Fibroblast of skin of abdomen (primary cell): ENCODE measurements at regions not wholly inside any gene's neighbourhood (a gene's known extent, or its start where the extent isn't known, plus 50 kb on each side); places are given as distances from the start of the nearest gene placed in this dataset.

ENCODE experiments used
- DNase-seq: peaks from one replicate; pipeline ENCODE4 v3.0.0-alpha.2; 2013

- no peak for DNase-seq
These were observed 522.6 kb downstream of the ADGRL2 start for GRCh38 chr1:82323144-82323841.

GRCh38 chr1:82321794-82322193, 521.1 kb downstream of the ADGRL2 start:
- peak; percentile 53 for DNase-seq

GRCh38 chr1:82319546-82319945, 518.8 kb downstream of the ADGRL2 start:
- DNase-seq: peak; percentile 58

GRCh38 chr1:82318921-82319320, 518.2 kb downstream of the ADGRL2 start:
- peak; percentile 24 for DNase-seq

GRCh38 chr1:82318265-82318664, 517.5 kb downstream of the ADGRL2 start:
- peak; percentile 37 for DNase-seq

- DNase-seq: peak; percentile 45
These were observed 516.9 kb downstream of the ADGRL2 start for GRCh38 chr1:82317671-82318070.

- DNase-seq: no peak
These were observed 498.9 kb downstream of the ADGRL2 start for GRCh38 chr1:82299656-82300055.

- DNase-seq: no peak
These were observed 498.3 kb downstream of the ADGRL2 start for GRCh38 chr1:82299056-82299455.

- no peak for DNase-seq
These were observed 496.6 kb downstream of the ADGRL2 start for GRCh38 chr1:82297139-82297896.

GRCh38 chr1:82287556-82287955, 486.8 kb downstream of the ADGRL2 start:
- DNase-seq: no peak

GRCh38 chr1:82284213-82284612, 483.5 kb downstream of the ADGRL2 start:
- DNase-seq: peak; percentile 16

- DNase-seq: no peak
These were observed 478.5 kb downstream of the ADGRL2 start for GRCh38 chr1:82279241-82279640.

GRCh38 chr1:82273816-82274215, 473.1 kb downstream of the ADGRL2 start:
- no peak for DNase-seq

- peak; percentile 54 for DNase-seq
These were observed 468.7 kb downstream of the ADGRL2 start for GRCh38 chr1:82269431-82269830.

GRCh38 chr1:82268826-82269225, 468.1 kb downstream of the ADGRL2 start:
- DNase-seq: no peak

GRCh38 chr1:82266351-82266750, 465.6 kb downstream of the ADGRL2 start:
- no peak for DNase-seq

GRCh38 chr1:82265436-82265835, 464.7 kb downstream of the ADGRL2 start:
- DNase-seq: no peak

- no peak for DNase-seq
These were observed 464.1 kb downstream of the ADGRL2 start for GRCh38 chr1:82264802-82265201.

- DNase-seq: no peak
These were observed 462.7 kb downstream of the ADGRL2 start for GRCh38 chr1:82263396-82263795.

GRCh38 chr1:82260666-82261065, 459.9 kb downstream of the ADGRL2 start:
- no peak for DNase-seq

GRCh38 chr1:82260051-82260450, 459.3 kb downstream of the ADGRL2 start:
- DNase-seq: no peak

GRCh38 chr1:82258887-82259286, 458.2 kb downstream of the ADGRL2 start:
- no peak for DNase-seq

- no peak for DNase-seq
These were observed 445.3 kb downstream of the ADGRL2 start for GRCh38 chr1:82246050-82246449.

GRCh38 chr1:82245345-82246014, 444.7 kb downstream of the ADGRL2 start:
- no peak for DNase-seq
